ENCODE measurements at regions not wholly inside any gene's neighbourhood (a gene's known extent, or its start where the extent isn't known, plus 50 kb on each side); places are given as distances from the start of the nearest gene placed in this dataset.

DNA sequence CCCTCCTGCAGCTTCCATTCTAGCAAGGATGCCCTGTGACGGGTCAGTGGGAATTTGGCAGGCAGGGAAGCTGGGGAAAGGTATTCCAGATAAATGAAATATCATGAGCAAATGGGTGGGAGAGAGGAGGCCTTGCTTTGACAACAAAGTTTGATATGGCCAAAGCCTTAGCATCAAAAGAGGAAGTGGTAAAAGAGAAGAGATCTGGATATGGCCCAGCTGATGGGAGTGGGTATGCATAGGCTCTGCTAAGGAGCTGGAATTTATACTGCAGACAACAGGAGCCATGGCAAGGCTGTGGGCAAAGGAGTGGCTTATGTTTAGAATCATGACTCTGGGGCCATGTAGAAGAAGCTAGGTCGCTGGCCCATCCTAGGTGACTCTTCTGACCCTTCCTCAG, 89.2 kb downstream of the PJA1 start:
- TF ChIP-seq, protein P1, sequence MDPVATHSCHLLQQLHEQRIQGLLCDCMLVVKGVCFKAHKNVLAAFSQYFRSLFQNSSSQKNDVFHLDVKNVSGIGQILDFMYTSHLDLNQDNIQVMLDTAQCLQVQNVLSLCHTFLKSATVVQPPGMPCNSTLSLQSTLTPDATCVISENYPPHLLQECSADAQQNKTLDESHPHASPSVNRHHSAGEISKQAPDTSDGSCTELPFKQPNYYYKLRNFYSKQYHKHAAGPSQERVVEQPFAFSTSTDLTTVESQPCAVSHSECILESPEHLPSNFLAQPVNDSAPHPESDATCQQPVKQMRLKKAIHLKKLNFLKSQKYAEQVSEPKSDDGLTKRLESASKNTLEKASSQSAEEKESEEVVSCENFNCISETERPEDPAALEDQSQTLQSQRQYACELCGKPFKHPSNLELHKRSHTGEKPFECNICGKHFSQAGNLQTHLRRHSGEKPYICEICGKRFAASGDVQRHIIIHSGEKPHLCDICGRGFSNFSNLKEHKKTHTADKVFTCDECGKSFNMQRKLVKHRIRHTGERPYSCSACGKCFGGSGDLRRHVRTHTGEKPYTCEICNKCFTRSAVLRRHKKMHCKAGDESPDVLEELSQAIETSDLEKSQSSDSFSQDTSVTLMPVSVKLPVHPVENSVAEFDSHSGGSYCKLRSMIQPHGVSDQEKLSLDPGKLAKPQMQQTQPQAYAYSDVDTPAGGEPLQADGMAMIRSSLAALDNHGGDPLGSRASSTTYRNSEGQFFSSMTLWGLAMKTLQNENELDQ (tag by site-specific recombination; IDR thresholded peaks at IDR 0.05; ENCODE audit: low read depth): no peak
- TF ChIP-seq ZNF664 (tag by site-specific recombination; IDR thresholded peaks at IDR 0.05) (no peak), ZNF114 (tag by site-specific recombination; IDR thresholded peaks at IDR 0.05) (no peak), GLI4 (tag by site-specific recombination; IDR thresholded peaks at IDR 0.05) (no peak), ZBTB1 (tag by site-specific recombination; IDR thresholded peaks at IDR 0.05) (no peak), KLF9 (tag by site-specific recombination; IDR thresholded peaks at IDR 0.05; ENCODE audit: low read depth) (no peak), ZNF654 (tag by site-specific recombination; IDR thresholded peaks at IDR 0.05; ENCODE audit: low read depth) (no peak), ZNF354C (tag by site-specific recombination; IDR thresholded peaks at IDR 0.05; ENCODE audit: borderline replicate concordance, low read depth) (no peak), BCL11A (tag by site-specific recombination; IDR thresholded peaks at IDR 0.05; ENCODE audit: low read depth) (no peak), ZNF146 (tag by site-specific recombination; IDR thresholded peaks at IDR 0.05) (no peak), ZSCAN30 (tag by site-specific recombination; IDR thresholded peaks at IDR 0.05) (no peak)
- TF ChIP-seq, protein P2, sequence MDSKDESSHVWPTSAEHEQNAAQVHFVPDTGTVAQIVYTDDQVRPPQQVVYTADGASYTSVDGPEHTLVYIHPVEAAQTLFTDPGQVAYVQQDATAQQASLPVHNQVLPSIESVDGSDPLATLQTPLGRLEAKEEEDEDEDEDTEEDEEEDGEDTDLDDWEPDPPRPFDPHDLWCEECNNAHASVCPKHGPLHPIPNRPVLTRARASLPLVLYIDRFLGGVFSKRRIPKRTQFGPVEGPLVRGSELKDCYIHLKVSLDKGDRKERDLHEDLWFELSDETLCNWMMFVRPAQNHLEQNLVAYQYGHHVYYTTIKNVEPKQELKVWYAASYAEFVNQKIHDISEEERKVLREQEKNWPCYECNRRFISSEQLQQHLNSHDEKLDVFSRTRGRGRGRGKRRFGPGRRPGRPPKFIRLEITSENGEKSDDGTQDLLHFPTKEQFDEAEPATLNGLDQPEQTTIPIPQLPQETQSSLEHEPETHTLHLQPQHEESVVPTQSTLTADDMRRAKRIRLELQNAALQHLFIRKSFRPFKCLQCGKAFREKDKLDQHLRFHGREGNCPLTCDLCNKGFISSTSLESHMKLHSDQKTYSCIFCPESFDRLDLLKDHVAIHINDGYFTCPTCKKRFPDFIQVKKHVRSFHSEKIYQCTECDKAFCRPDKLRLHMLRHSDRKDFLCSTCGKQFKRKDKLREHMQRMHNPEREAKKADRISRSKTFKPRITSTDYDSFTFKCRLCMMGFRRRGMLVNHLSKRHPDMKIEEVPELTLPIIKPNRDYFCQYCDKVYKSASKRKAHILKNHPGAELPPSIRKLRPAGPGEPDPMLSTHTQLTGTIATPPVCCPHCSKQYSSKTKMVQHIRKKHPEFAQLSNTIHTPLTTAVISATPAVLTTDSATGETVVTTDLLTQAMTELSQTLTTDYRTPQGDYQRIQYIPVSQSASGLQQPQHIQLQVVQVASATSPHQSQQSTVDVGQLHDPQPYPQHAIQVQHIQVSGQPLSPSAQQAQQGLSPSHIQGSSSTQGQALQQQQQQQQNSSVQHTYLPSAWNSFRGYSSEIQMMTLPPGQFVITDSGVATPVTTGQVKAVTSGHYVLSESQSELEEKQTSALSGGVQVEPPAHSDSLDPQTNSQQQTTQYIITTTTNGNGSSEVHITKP (tag by site-specific recombination; IDR thresholded peaks at IDR 0.05): no peak

All from HEK293 (cell line).